Panc1 (cell line): ENCODE measurements at regions not wholly inside any gene's neighbourhood (a gene's known extent, or its start where the extent isn't known, plus 50 kb on each side); places are given as distances from the start of the nearest gene placed in this dataset.

ENCODE experiments used
- ATAC-seq: fragments of 200-7000 bp; cut with Tn5 transposase; 2 replicates; pipeline ENCODE4 v1.9.1; 2020; ENCODE audit warnings: mild to moderate bottlenecking, moderate library complexity
- BruUV-seq: library from RNA; stranded (reverse); fragments of 400-500 nt; replicated peaks from 2 replicates; lab custom pipeline; 2021; lab: Mats Ljungman, UMichigan
- CTCF ChIA-PET: fragments of 300-600 bp; sonication (Branson Sonifier 250); formaldehyde crosslinking; loops from one replicate; lab custom pipeline; 2022; ENCODE audit warnings: antibody characterized with exemption; lab: Charles Lee
- POLR2A ChIA-PET: fragments of 300-600 bp; sonication (Branson Sonifier 250); formaldehyde crosslinking; loops from one replicate; lab custom pipeline; 2022; ENCODE audit warnings: antibody characterized with exemption; lab: Charles Lee
- DNase-seq: peaks from one replicate; pipeline ENCODE4 v3.0.0-alpha.2; 2010; ENCODE audit warnings: low read depth, low spot score
- H3K27ac ChIP-seq: 2 replicates; pipeline ENCODE4 v1.5.1; 2011; ENCODE audit warnings: mild to moderate bottlenecking, low read length, inconsistent platforms
- H3K27me3 ChIP-seq: fragments of 200-500 bp; sonication (Bioruptor generic); 2 replicates; pipeline ENCODE4 v1.6.0; 2014; ENCODE audit warnings: low read length, inconsistent platforms; ENCODE audit not compliant: control insufficient read depth, insufficient read depth
- H3K36me3 ChIP-seq: fragments of 200-500 bp; sonication (Bioruptor generic); 2 replicates; pipeline ENCODE4 v1.5.1; 2014; ENCODE audit warnings: inconsistent platforms, mild to moderate bottlenecking, low read length, moderate library complexity; ENCODE audit not compliant: control insufficient read depth, insufficient read depth
- H3K4me1 ChIP-seq: 2 replicates; pipeline ENCODE4 v1.5.1; 2011; ENCODE audit warnings: inconsistent platforms, mild to moderate bottlenecking, low read length, moderate library complexity; ENCODE audit not compliant: control insufficient read depth, insufficient read depth
- H3K4me3 ChIP-seq, 2 experiments: 2 replicates each; pipeline ENCODE4 v1.5.1; 2011 to 2012; ENCODE audit warnings: low read depth in 2 of 2, low read length in 2 of 2, mild to moderate bottlenecking in 2 of 2, inconsistent platforms in 1 of 2, moderate library complexity in 1 of 2
- H3K9me3 ChIP-seq: fragments of 200-500 bp; sonication (Bioruptor generic); 2 replicates; pipeline ENCODE4 v1.5.1; 2014; ENCODE audit warnings: low read depth, mild to moderate bottlenecking, inconsistent platforms, low read length, moderate library complexity; ENCODE audit not compliant: control insufficient read depth, insufficient read depth
- CTCF ChIP-seq: fragments of 450-650 bp; IDR thresholded peaks from 2 replicates; pipeline ENCODE4 v1.5.1; 2017; ENCODE audit warnings: mild to moderate bottlenecking
- POLR2AphosphoS5 ChIP-seq: IDR thresholded peaks from 2 replicates; pipeline ENCODE4 v1.6.1; 2012; ENCODE audit warnings: mild to moderate bottlenecking, low read depth, low read length, moderate library complexity
- REST ChIP-seq, 2 experiments: IDR thresholded peaks; 2 replicates each; pipeline ENCODE4 v1.6.1; 2011 to 2012; ENCODE audit warnings: low read depth in 2 of 2, control low read depth in 1 of 2, low read length in 1 of 2, mild to moderate bottlenecking in 1 of 2, moderate library complexity in 1 of 2; ENCODE audit not compliant: insufficient read depth in 1 of 2
- SIN3A ChIP-seq: IDR thresholded peaks from 2 replicates; pipeline ENCODE4 v1.6.1; 2012; ENCODE audit warnings: low read depth, mild to moderate bottlenecking, low read length, moderate library complexity, borderline replicate concordance; ENCODE audit not compliant: insufficient read depth
- TCF7L2 ChIP-seq: IDR thresholded peaks from 2 replicates; pipeline ENCODE4 v1.6.1; 2011; ENCODE audit warnings: mild to moderate bottlenecking, low read depth, low read length, inconsistent platforms
- in situ Hi-C: cut with HindIII; loops from 2 replicates; pipeline ENCODE4 v1.10.0; 2016; ENCODE audit warnings: low sequenced_read_pairs, low pct_unique_long_range_greater_than_20kb
- intact Hi-C: fragments of 100-400 bp; cut with micrococcal nuclease; formaldehyde crosslinking; loops from one replicate; pipeline ENCODE4 v1.10.0; 2022; ENCODE audit not compliant: unreplicated experiment

DNA sequence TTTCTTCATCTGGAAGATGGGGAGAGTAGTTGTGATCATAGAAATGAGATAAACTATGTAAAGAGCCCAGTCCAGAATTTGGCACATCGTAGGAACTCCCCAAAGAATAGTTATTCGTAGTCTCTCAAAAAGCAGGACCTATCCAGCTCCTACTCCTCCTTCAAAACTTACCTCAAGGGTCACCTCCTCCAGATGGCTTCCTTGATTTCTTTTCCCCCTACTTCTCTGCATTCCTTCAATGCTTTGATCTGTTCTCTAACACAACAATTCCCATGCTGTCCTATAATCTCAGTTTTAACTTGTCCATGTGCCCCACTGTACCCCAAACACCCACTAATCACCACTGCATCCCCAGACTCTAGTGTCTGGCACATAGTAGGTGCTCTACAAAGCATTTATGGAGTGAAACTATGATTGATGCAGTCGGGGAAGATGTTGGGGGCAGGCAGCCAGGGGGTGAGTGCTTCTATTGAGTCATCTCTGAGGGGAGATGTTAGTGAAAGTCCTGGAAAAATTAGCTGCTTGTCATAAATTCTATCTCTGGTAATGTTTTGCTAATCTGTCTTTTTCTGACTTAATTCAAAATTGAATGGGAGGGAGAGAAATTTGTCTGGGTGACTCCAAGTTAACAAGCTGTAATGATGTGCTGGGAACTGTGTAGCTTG, 181.3 kb upstream of the KCNG1 start:
- no peaks in the 10 kb centered on the region for H3K36me3 ChIP-seq
- no peak for TF ChIP-seq POLR2AphosphoS5
- no peak for TF ChIP-seq CTCF
- no peak for TF ChIP-seq TCF7L2
- no peak for TF ChIP-seq REST (IDR thresholded peaks at IDR 0.05; ENCODE audit: insufficient read depth in 1 of 2, low read depth in 2 of 2, low read length in 1 of 2)
- TF ChIP-seq SIN3A = no peak
- no TSS peak for BruUV-seq
- H3K4me3 ChIP-seq = no peak overlapping the region
- intact Hi-C loops = no loop called here
- ChIA-PET CTCF (no interaction called here), POLR2A (no interaction called here)
- DNase-seq (no peak), ATAC-seq (no peak)
- no peaks in the 10 kb centered on the region for H3K9me3 ChIP-seq
- no peaks in the 10 kb centered on the region for H3K4me1 ChIP-seq
- H3K27ac ChIP-seq = no peak overlapping the region
- in situ Hi-C loops = no loop called here
- peaks cover 20% of the 10 kb centered on the region for H3K27me3 ChIP-seq

DNA sequence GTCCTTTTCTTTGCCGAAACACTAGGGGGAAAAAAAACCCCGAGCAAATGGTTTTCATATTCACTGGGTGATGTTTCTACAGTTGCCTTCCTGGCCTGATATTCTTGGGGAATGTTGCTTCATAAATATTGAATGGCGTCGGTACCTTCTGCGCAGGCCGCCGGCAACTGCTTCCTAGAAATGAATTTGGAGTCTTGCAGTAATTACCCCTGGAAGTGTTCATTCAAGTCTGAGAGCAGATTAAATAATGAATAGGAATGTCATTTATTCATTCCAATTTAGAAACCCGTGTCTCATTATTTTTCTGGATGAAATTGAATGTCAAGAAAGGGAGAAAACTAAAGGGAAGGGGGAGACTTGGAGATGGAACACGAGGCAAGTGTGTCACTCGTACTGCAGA, 179.4 kb upstream of the KCNG1 start:
- intact Hi-C loops = no loop called here
- CTCF ChIA-PET = no interaction called here
- ATAC-seq (no peak), DNase-seq (no peak)
- no peaks in the 10 kb centered on the region for H3K4me1 ChIP-seq
- no TSS peak for BruUV-seq
- POLR2A ChIA-PET = no interaction called here
- H3K27ac ChIP-seq = no peak overlapping the region
- TF ChIP-seq POLR2AphosphoS5 (no peak), CTCF (no peak)
- H3K4me3 ChIP-seq = no peak overlapping the region
- in situ Hi-C loops = no loop called here
- peaks cover 11% of the 10 kb centered on the region for H3K27me3 ChIP-seq
- no peaks in the 10 kb centered on the region for H3K36me3 ChIP-seq
- no peaks in the 10 kb centered on the region for H3K9me3 ChIP-seq
